PC-3 (cell line): ENCODE measurements at regions not wholly inside any gene's neighbourhood (a gene's known extent, or its start where the extent isn't known, plus 50 kb on each side); places are given as distances from the start of the nearest gene placed in this dataset.
"Not testable (repeated sequence)": the region's sequence is repeated elsewhere in the genome, so short reads cannot be mapped to it uniquely, and the experiment has no call there.

Experiments
- ATAC-seq: fragments of 200-7000 bp; cut with Tn5 transposase; 2 replicates; pipeline ENCODE4 v1.9.1; 2020; ENCODE audit warnings: mild to moderate bottlenecking, moderate library complexity
- BruUV-seq: library from RNA; stranded (reverse); fragments of 400-500 nt; replicated peaks from 2 replicates; lab custom pipeline; 2021; lab: Mats Ljungman, UMichigan
- CTCF ChIA-PET: fragments of 300-600 bp; sonication (Branson Sonifier 250); formaldehyde crosslinking; loops from one replicate; lab custom pipeline; 2022; ENCODE audit warnings: antibody characterized with exemption; lab: Charles Lee
- POLR2A ChIA-PET: fragments of 300-600 bp; sonication (Branson Sonifier 250); formaldehyde crosslinking; loops from one replicate; lab custom pipeline; 2022; ENCODE audit warnings: antibody characterized with exemption; ENCODE audit not compliant: unreplicated experiment; lab: Charles Lee
- DNase-seq: peaks from one replicate; pipeline ENCODE4 v3.0.0-alpha.2; 2015
- H2AFZ ChIP-seq: fragments of 300-600 bp; sonication (generic); 2 replicates; pipeline ENCODE4 v1.6.0; 2016; ENCODE audit warnings: antibody characterized with exemption, low read length
- H3F3A ChIP-seq: fragments of 300-600 bp; sonication (generic); one replicate; pipeline ENCODE4 v1.6.0; 2017; ENCODE audit warnings: antibody characterized with exemption, low read length, control low read depth, mild to moderate bottlenecking; ENCODE audit not compliant: unreplicated experiment
- H3K27ac ChIP-seq: fragments of 300-600 bp; sonication (generic); 2 replicates; pipeline ENCODE4 v1.5.1; 2016; ENCODE audit warnings: mild to moderate bottlenecking, low read length
- H3K27me3 ChIP-seq: fragments of 300-600 bp; sonication (generic); 2 replicates; pipeline ENCODE4 v1.6.1; 2016; ENCODE audit warnings: low read length, mixed read lengths
- H3K36me3 ChIP-seq: fragments of 300-600 bp; sonication (generic); 2 replicates; pipeline ENCODE4 v1.6.1; 2016; ENCODE audit warnings: low read depth, mixed run types, low read length, mixed read lengths
- H3K4me1 ChIP-seq: fragments of 300-600 bp; sonication (generic); 2 replicates; pipeline ENCODE4 v1.5.1; 2016; ENCODE audit warnings: low read length; ENCODE audit not compliant: insufficient read depth
- H3K4me2 ChIP-seq: fragments of 300-600 bp; sonication (generic); 2 replicates; pipeline ENCODE4 v1.6.0; 2016; ENCODE audit warnings: low read length
- H3K4me3 ChIP-seq: fragments of 300-600 bp; sonication (generic); 2 replicates; pipeline ENCODE4 v1.5.1; 2016; ENCODE audit warnings: mild to moderate bottlenecking, low read length, mixed read lengths
- H3K79me2 ChIP-seq: fragments of 300-600 bp; sonication (generic); 2 replicates; pipeline ENCODE4 v1.6.1; 2017; ENCODE audit warnings: low read length, mixed read lengths
- H3K9ac ChIP-seq: fragments of 300-600 bp; sonication (generic); 2 replicates; pipeline ENCODE4 v1.6.0; 2016; ENCODE audit warnings: mild to moderate bottlenecking, low read length
- H3K9me2 ChIP-seq: fragments of 300-600 bp; sonication (generic); replicated peaks from 2 replicates; pipeline ENCODE4 v1.6.1; 2016; ENCODE audit warnings: mixed run types, low read length, mixed read lengths
- H3K9me3 ChIP-seq: fragments of 300-600 bp; sonication (generic); 2 replicates; pipeline ENCODE4 v1.6.1; 2016; ENCODE audit warnings: low read length, mixed read lengths
- H4K20me1 ChIP-seq: fragments of 300-600 bp; sonication (generic); 2 replicates; pipeline ENCODE4 v1.6.1; 2016; ENCODE audit warnings: low read length, mixed read lengths
- CTCF ChIP-seq: fragments of 300-600 bp; sonication (generic); conservative IDR thresholded peaks from 2 replicates; pipeline ENCODE4 v1.5.1; 2017; ENCODE audit warnings: antibody characterized with exemption, low read depth, mild to moderate bottlenecking, low read length
- EZH2 ChIP-seq: fragments of 300-600 bp; sonication (generic); IDR thresholded peaks from one replicate; pipeline ENCODE4 v1.6.1; 2017; ENCODE audit warnings: antibody characterized with exemption, mild to moderate bottlenecking, low read length; ENCODE audit not compliant: unreplicated experiment
- EZH2phosphoT487 ChIP-seq: fragments of 300-600 bp; sonication (generic); IDR thresholded peaks from 2 replicates; pipeline ENCODE4 v1.6.1; 2018; ENCODE audit warnings: mild to moderate bottlenecking, antibody characterized with exemption, low read length, borderline replicate concordance
- intact Hi-C: fragments of 100-400 bp; cut with micrococcal nuclease; formaldehyde crosslinking; loops from 2 replicates; pipeline ENCODE4 v1.9.0; 2023

GRCh38 chr7:149701495-149702240 lies 71.7 kb downstream of the ZNF467 start:
- Histone ChIP-seq H3K9me2 (no peaks in the 10 kb centered on the region), H3F3A (no peaks in the 10 kb centered on the region), H2AFZ (no peak overlapping the region), H3K4me2 (no peak overlapping the region), H3K9ac (no peak overlapping the region), H4K20me1 (no peaks in the 10 kb centered on the region), H3K4me3 (no peak overlapping the region), H3K27me3 (no peaks in the 10 kb centered on the region), H3K4me1 (no peaks in the 10 kb centered on the region), H3K36me3 (no peaks in the 10 kb centered on the region), H3K27ac (no peak overlapping the region), H3K79me2 (no peaks in the 10 kb centered on the region), H3K9me3 (peaks cover 8% of the 10 kb centered on the region; the same call in 1 of the 2 replicates)
- intact Hi-C loops = no loop called here
- BruUV-seq = no TSS peak
- DNase-seq (no peak), ATAC-seq (no peak)
- CTCF ChIA-PET = no interaction called here
- POLR2A ChIA-PET = no interaction called here
- TF ChIP-seq EZH2 = no peak
- no peak for TF ChIP-seq EZH2phosphoT487
- TF ChIP-seq CTCF = no peak

GRCh38 chr7:149697767-149698166 lies 75.6 kb downstream of the ZNF467 start:
- ATAC-seq, H3K79me2 ChIP-seq, POLR2A ChIA-PET, H3K27me3 ChIP-seq, H3F3A ChIP-seq, H3K4me1 ChIP-seq, H3K4me3 ChIP-seq, H3K9ac ChIP-seq, H4K20me1 ChIP-seq, BruUV-seq, H3K9me2 ChIP-seq, intact Hi-C loops, H3K4me2 ChIP-seq, H2AFZ ChIP-seq, H3K36me3 ChIP-seq, H3K27ac ChIP-seq, DNase-seq, CTCF ChIA-PET: not testable (repeated sequence)
- H3K9me3 ChIP-seq = peaks cover 12% of the 10 kb centered on the region; the same call in 1 of the 2 replicates

- no peak overlapping the region for H3K4me3 ChIP-seq
- no peaks in the 10 kb centered on the region for H3K79me2 ChIP-seq
- no peak overlapping the region for H3K9ac ChIP-seq
- TF ChIP-seq EZH2 (no peak), EZH2phosphoT487 (no peak), CTCF (no peak)
- intact Hi-C loops = no loop called here
- no peaks in the 10 kb centered on the region for H3K36me3 ChIP-seq
- no peak for ATAC-seq
- H3K27ac ChIP-seq = no peak overlapping the region
- ChIA-PET CTCF (no interaction called here), POLR2A (no interaction called here)
- no peaks in the 10 kb centered on the region for H3F3A ChIP-seq
- H3K27me3 ChIP-seq = 0 out of 2 replicates have a peak, but pooled peaks cover 3% of the 10 kb centered on the region
- no peaks in the 10 kb centered on the region for H3K4me1 ChIP-seq
- DNase-seq = no peak
- no peak overlapping the region for H3K4me2 ChIP-seq
- H3K9me2 ChIP-seq = no peaks in the 10 kb centered on the region
- peaks cover 12% of the 10 kb centered on the region; the same call in 1 of the 2 replicates for H3K9me3 ChIP-seq
- BruUV-seq = no TSS peak
- no peak overlapping the region for H2AFZ ChIP-seq
- no peaks in the 10 kb centered on the region for H4K20me1 ChIP-seq
Observed at GRCh38 chr7:149696280-149696679, 77.1 kb downstream of the ZNF467 start.
